DOHH2 (cell line): ENCODE measurements at regions not wholly inside any gene's neighbourhood (a gene's known extent, or its start where the extent isn't known, plus 50 kb on each side); places are given as distances from the start of the nearest gene placed in this dataset.

Experiments
- H3F3A ChIP-seq: fragments of 200-600 bp; sonication (generic), shearing (Covaris generic); 2 replicates; pipeline ENCODE4 v1.6.0; 2016; ENCODE audit warnings: antibody characterized with exemption, mild to moderate bottlenecking; ENCODE audit not compliant: control insufficient read depth, insufficient read depth
- H3K27ac ChIP-seq: fragments of 200-600 bp; sonication (generic); 2 replicates; pipeline ENCODE4 v1.5.1; 2014; ENCODE audit warnings: low read depth, mild to moderate bottlenecking, low read length, moderate library complexity
- H3K27me3 ChIP-seq: fragments of 200-600 bp; sonication (generic); 2 replicates; pipeline ENCODE4 v1.6.1; 2014; ENCODE audit warnings: mild to moderate bottlenecking, low read length, mixed read lengths; ENCODE audit not compliant: control insufficient read depth
- H3K36me3 ChIP-seq: fragments of 200-600 bp; sonication (generic); 2 replicates; pipeline ENCODE4 v1.6.1; 2014; ENCODE audit warnings: mild to moderate bottlenecking, low read length, moderate library complexity, mixed read lengths; ENCODE audit not compliant: control insufficient read depth
- H3K4me1 ChIP-seq: fragments of 200-600 bp; sonication (generic); 2 replicates; pipeline ENCODE4 v1.6.1; 2014; ENCODE audit warnings: mild to moderate bottlenecking, low read length, mixed read lengths; ENCODE audit not compliant: control insufficient read depth
- H3K4me2 ChIP-seq: fragments of 200-600 bp; sonication (generic); 2 replicates; pipeline ENCODE4 v1.6.0; 2014; ENCODE audit warnings: mild to moderate bottlenecking, low read length, moderate library complexity
- H3K4me3 ChIP-seq: fragments of 200-600 bp; sonication (generic); 2 replicates; pipeline ENCODE4 v1.5.1; 2014; ENCODE audit warnings: mild to moderate bottlenecking, low read length, mixed read lengths
- H3K79me2 ChIP-seq: fragments of 200-600 bp; sonication (generic); 2 replicates; pipeline ENCODE4 v1.6.1; 2014; ENCODE audit warnings: mild to moderate bottlenecking, low read length, mixed read lengths; ENCODE audit not compliant: control insufficient read depth
- H3K9me2 ChIP-seq: fragments of 200-600 bp; sonication (generic); replicated peaks from 2 replicates; pipeline ENCODE4 v1.6.1; 2014; ENCODE audit warnings: mild to moderate bottlenecking, low read length, mixed read lengths; ENCODE audit not compliant: control insufficient read depth
- H3K9me3 ChIP-seq: fragments of 200-600 bp; sonication (generic); 2 replicates; pipeline ENCODE4 v1.6.1; 2014; ENCODE audit warnings: antibody characterized with exemption, low read length, mixed read lengths; ENCODE audit not compliant: control insufficient read depth, insufficient read depth
- H4K20me1 ChIP-seq: fragments of 200-600 bp; sonication (generic); 2 replicates; pipeline ENCODE4 v1.6.0; 2014; ENCODE audit warnings: low read depth, mild to moderate bottlenecking, antibody characterized with exemption, low read length, moderate library complexity; ENCODE audit not compliant: control insufficient read depth, insufficient read depth
- CTCF ChIP-seq: fragments of 200-600 bp; sonication (generic); IDR thresholded peaks from one replicate; pipeline ENCODE4 v1.5.1; 2014; ENCODE audit warnings: antibody characterized with exemption, mild to moderate bottlenecking, low read depth, low read length; ENCODE audit not compliant: poor library complexity, severe bottlenecking
- EZH2phosphoT487 ChIP-seq: fragments of 200-600 bp; sonication (generic); IDR thresholded peaks from 2 replicates; pipeline ENCODE4 v1.6.1; 2017; ENCODE audit warnings: borderline replicate concordance, mild to moderate bottlenecking, antibody characterized with exemption, low read length, moderate library complexity, mixed read lengths

- Histone ChIP-seq H3K4me1 (0 out of 2 replicates have a peak, but pooled peaks cover 2% of the 10 kb centered on the region), H4K20me1 (no peaks in the 10 kb centered on the region), H3K27me3 (no peaks in the 10 kb centered on the region), H3F3A (no peaks in the 10 kb centered on the region), H3K9me2 (no peaks in the 10 kb centered on the region), H3K79me2 (no peaks in the 10 kb centered on the region), H3K4me2 (no peak overlapping the region), H3K4me3 (no peak overlapping the region), H3K9me3 (no peaks in the 10 kb centered on the region), H3K27ac (no peak overlapping the region), H3K36me3 (no peaks in the 10 kb centered on the region)
- TF ChIP-seq EZH2phosphoT487 = no peak
- no peak for TF ChIP-seq CTCF
Measured at GRCh38 chr10:123496375-123496774, 169.8 kb upstream of the GPR26 start.

- Histone ChIP-seq H3K79me2 (no peaks in the 10 kb centered on the region), H3K27me3 (no peaks in the 10 kb centered on the region), H3K27ac (no peak overlapping the region), H4K20me1 (no peaks in the 10 kb centered on the region), H3K4me3 (no peak overlapping the region), H3K4me1 (0 out of 2 replicates have a peak, but pooled peaks cover 3% of the 10 kb centered on the region), H3K4me2 (no peak overlapping the region), H3F3A (no peaks in the 10 kb centered on the region), H3K9me2 (no peaks in the 10 kb centered on the region), H3K9me3 (no peaks in the 10 kb centered on the region), H3K36me3 (no peaks in the 10 kb centered on the region)
- TF ChIP-seq EZH2phosphoT487 (no peak), CTCF (no peak)
Measured at GRCh38 chr10:123496996-123497660, 169.0 kb upstream of the GPR26 start.

GRCh38 chr10:123500110-123500509 lies 166.0 kb upstream of the GPR26 start:
- H3K27me3 ChIP-seq = no peaks in the 10 kb centered on the region
- H3K4me1 ChIP-seq = 0 out of 2 replicates have a peak, but pooled peaks cover 3% of the 10 kb centered on the region
- no peak overlapping the region for H3K27ac ChIP-seq
- no peaks in the 10 kb centered on the region for H4K20me1 ChIP-seq
- no peaks in the 10 kb centered on the region for H3K36me3 ChIP-seq
- no peak for TF ChIP-seq CTCF
- no peak for TF ChIP-seq EZH2phosphoT487
- H3K4me3 ChIP-seq = no peak overlapping the region
- H3F3A ChIP-seq = no peaks in the 10 kb centered on the region
- H3K4me2 ChIP-seq = no peak overlapping the region
- H3K9me3 ChIP-seq = no peaks in the 10 kb centered on the region
- no peaks in the 10 kb centered on the region for H3K79me2 ChIP-seq
- H3K9me2 ChIP-seq = no peaks in the 10 kb centered on the region
